Dedifferentiated amniotic fluid mesenchymal stem cell (primary cell): ENCODE measurements at regions not wholly inside any gene's neighbourhood (a gene's known extent, or its start where the extent isn't known, plus 50 kb on each side); places are given as distances from the start of the nearest gene placed in this dataset.

Source experiments
- DNase-seq: peaks from one replicate; pipeline ENCODE4 v3.0.0-alpha.2; 2016; ENCODE audit errors: extremely low spot score

GRCh38 chr10:78713659-78714058, 355.1 kb upstream of the ZMIZ1 start:
- no peak for DNase-seq

- DNase-seq, result no peak
These were observed 354.5 kb upstream of the ZMIZ1 start for GRCh38 chr10:78714225-78714624.

- no peak for DNase-seq
These were observed 353.3 kb upstream of the ZMIZ1 start for GRCh38 chr10:78715435-78715834.

GRCh38 chr10:78716043-78716660, 352.6 kb upstream of the ZMIZ1 start:
- DNase-seq, result no peak

- peak; percentile 46 for DNase-seq
These were observed 351.6 kb upstream of the ZMIZ1 start for GRCh38 chr10:78717200-78717599.

GRCh38 chr10:78718032-78718572, 350.7 kb upstream of the ZMIZ1 start:
- DNase-seq, result no peak

GRCh38 chr10:78719276-78719675, 349.5 kb upstream of the ZMIZ1 start:
- no peak for DNase-seq

- no peak for DNase-seq
These were observed 348.7 kb upstream of the ZMIZ1 start for GRCh38 chr10:78720091-78720490.

GRCh38 chr10:78721231-78721630, 347.5 kb upstream of the ZMIZ1 start:
- no peak for DNase-seq

- DNase-seq, result no peak
These were observed 343.9 kb upstream of the ZMIZ1 start for GRCh38 chr10:78724846-78725245.

- DNase-seq, result no peak
These were observed 342.6 kb upstream of the ZMIZ1 start for GRCh38 chr10:78726171-78726570.

- no peak for DNase-seq
These were observed 341.5 kb upstream of the ZMIZ1 start for GRCh38 chr10:78727251-78727650.

- no peak for DNase-seq
These were observed 341.0 kb upstream of the ZMIZ1 start for GRCh38 chr10:78727728-78728127.

GRCh38 chr10:78728176-78728575, 340.6 kb upstream of the ZMIZ1 start:
- DNase-seq, result no peak

GRCh38 chr10:78729366-78729765, 339.4 kb upstream of the ZMIZ1 start:
- no peak for DNase-seq

- DNase-seq, result no peak
These were observed 339.0 kb upstream of the ZMIZ1 start for GRCh38 chr10:78729800-78730199.

GRCh38 chr10:78730754-78731153, 338.0 kb upstream of the ZMIZ1 start:
- DNase-seq, result no peak

GRCh38 chr10:78731675-78732074, 337.1 kb upstream of the ZMIZ1 start:
- no peak for DNase-seq

- DNase-seq, result no peak
These were observed 336.4 kb upstream of the ZMIZ1 start for GRCh38 chr10:78732381-78732780.

GRCh38 chr10:78736926-78737630, 331.7 kb upstream of the ZMIZ1 start:
- no peak for DNase-seq

- no peak for DNase-seq
These were observed 330.6 kb upstream of the ZMIZ1 start for GRCh38 chr10:78737883-78738856.

- DNase-seq, result no peak
These were observed 329.9 kb upstream of the ZMIZ1 start for GRCh38 chr10:78738861-78739260.
